WTC11 (cell line): ENCODE measurements at regions not wholly inside any gene's neighbourhood (a gene's known extent, or its start where the extent isn't known, plus 50 kb on each side); places are given as distances from the start of the nearest gene placed in this dataset.

Source experiments
- ATAC-seq: fragments of 200-7000 bp; cut with Tn5 transposase; 2 replicates; pipeline ENCODE4 v1.10.0; 2021; ENCODE audit warnings: mild to moderate bottlenecking, moderate library complexity
- CTCF ChIA-PET: fragments of 300-600 bp; sonication (Branson Sonifier 250); formaldehyde crosslinking; loops from one replicate; lab custom pipeline; 2021; ENCODE audit warnings: antibody characterized with exemption; lab: Charles Lee
- POLR2A ChIA-PET: fragments of 350-600 bp; sonication (Branson Sonifier 250); formaldehyde crosslinking; loops from one replicate; lab custom pipeline; 2021; ENCODE audit warnings: antibody characterized with exemption; lab: Charles Lee
- DNase-seq: peaks from one replicate; pipeline ENCODE4 v3.0.0; 2021; ENCODE audit warnings: low spot score
- H3K27ac Mint-ChIP-seq: 2 replicates; pipeline ENCODE4 v1.8.0; 2021; ENCODE audit warnings: mixed read lengths
- H3K27me3 Mint-ChIP-seq: 2 replicates; pipeline ENCODE4 v1.8.0; 2021; ENCODE audit warnings: low read depth, mild to moderate bottlenecking, moderate library complexity, mixed read lengths
- H3K36me3 Mint-ChIP-seq: 2 replicates; pipeline ENCODE4 v1.8.0; 2021; ENCODE audit warnings: mixed read lengths
- H3K4me1 Mint-ChIP-seq: 2 replicates; pipeline ENCODE4 v1.8.0; 2022; ENCODE audit warnings: mixed read lengths
- H3K4me3 Mint-ChIP-seq: 2 replicates; pipeline ENCODE4 v1.8.0; 2021; ENCODE audit warnings: mild to moderate bottlenecking, moderate library complexity, mixed read lengths
- H3K9me3 Mint-ChIP-seq: 2 replicates; pipeline ENCODE4 v1.8.0; 2021; ENCODE audit warnings: mixed read lengths
- ATF2 ChIP-seq: sonication (generic); formaldehyde crosslinking; IDR thresholded peaks from 2 replicates; pipeline ENCODE4 v1.8.1; 2022; ENCODE audit warnings: low read depth, missing genetic modification reagents, borderline replicate concordance
- ESRRA ChIP-seq: sonication (generic); formaldehyde crosslinking; IDR thresholded peaks from 2 replicates; pipeline ENCODE4 v1.8.1; 2022; ENCODE audit warnings: mild to moderate bottlenecking, missing genetic modification reagents, borderline replicate concordance
- ETV6 ChIP-seq: sonication (generic); formaldehyde crosslinking; IDR thresholded peaks from 2 replicates; pipeline ENCODE4 v1.8.1; 2022; ENCODE audit warnings: mild to moderate bottlenecking, missing genetic modification reagents
- FOXP4 ChIP-seq: sonication (generic); formaldehyde crosslinking; IDR thresholded peaks from 2 replicates; pipeline ENCODE4 v1.8.0; 2022; ENCODE audit warnings: mild to moderate bottlenecking, missing genetic modification reagents
- GRHL2 ChIP-seq: fragments of 250-450 bp; sonication (Bioruptor Pico); IDR thresholded peaks from 2 replicates; pipeline ENCODE4 v1.8.0; 2022; ENCODE audit warnings: mild to moderate bottlenecking, moderate library complexity; ENCODE audit not compliant: insufficient replicate concordance, severe bottlenecking
- NR1H2 ChIP-seq: sonication (generic); formaldehyde crosslinking; IDR thresholded peaks from 2 replicates; pipeline ENCODE4 v1.9.0; 2021; ENCODE audit warnings: mild to moderate bottlenecking, moderate library complexity, missing genetic modification reagents
- PRRX2 ChIP-seq: fragments of 250-450 bp; sonication (Bioruptor Pico); IDR thresholded peaks from 2 replicates; pipeline ENCODE4 v1.8.0; 2021; ENCODE audit warnings: mild to moderate bottlenecking
- SP1 ChIP-seq: sonication (generic); formaldehyde crosslinking; conservative IDR thresholded peaks from 2 replicates; pipeline ENCODE4 v1.8.1; 2022; ENCODE audit warnings: missing genetic modification reagents
- TEAD1 ChIP-seq: sonication (generic); formaldehyde crosslinking; IDR thresholded peaks from 2 replicates; pipeline ENCODE4 v1.8.0; 2022; ENCODE audit warnings: mild to moderate bottlenecking, missing genetic modification reagents
- USF2 ChIP-seq: sonication (generic); formaldehyde crosslinking; IDR thresholded peaks from 2 replicates; pipeline ENCODE4 v1.8.1; 2023; ENCODE audit warnings: mild to moderate bottlenecking, missing genetic modification reagents, moderate library complexity
- ZMAT4 ChIP-seq: fragments of 250-450 bp; sonication (Bioruptor Pico); IDR thresholded peaks from 2 replicates; pipeline ENCODE4 v1.9.0; 2021; ENCODE audit warnings: mild to moderate bottlenecking
- ZNF425 ChIP-seq: fragments of 250-450 bp; sonication (Bioruptor Pico); conservative IDR thresholded peaks from 2 replicates; pipeline ENCODE4 v1.9.0; 2021; ENCODE audit warnings: mild to moderate bottlenecking
- ZNF512 ChIP-seq: sonication (generic); formaldehyde crosslinking; IDR thresholded peaks from 2 replicates; pipeline ENCODE4 v1.8.1; 2022; ENCODE audit warnings: missing genetic modification reagents, borderline replicate concordance
- ZSCAN18 ChIP-seq: fragments of 250-450 bp; sonication (Bioruptor Pico); IDR thresholded peaks from 2 replicates; pipeline ENCODE4 v2.1.2; 2022; ENCODE audit warnings: mild to moderate bottlenecking, moderate library complexity
- TF ChIP-seq, protein P1 (sequence below): sonication (generic); formaldehyde crosslinking; IDR thresholded peaks from 2 replicates; pipeline ENCODE4 v1.8.1; 2022; ENCODE audit warnings: mild to moderate bottlenecking, missing genetic modification reagents, moderate library complexity, borderline replicate concordance
- TF ChIP-seq, protein P2 (sequence below): sonication (generic); formaldehyde crosslinking; IDR thresholded peaks from 2 replicates; pipeline ENCODE4 v1.8.1; 2022; ENCODE audit warnings: low read depth, mild to moderate bottlenecking, moderate library complexity, missing genetic modification reagents, borderline replicate concordance
- TF ChIP-seq, protein P3 (sequence below): sonication (generic); formaldehyde crosslinking; IDR thresholded peaks from 2 replicates; pipeline ENCODE4 v1.8.1; 2023; ENCODE audit warnings: mild to moderate bottlenecking, missing genetic modification reagents

- no peak for TF ChIP-seq ZMAT4 (CRISPR knock-in tag)
- no peak for TF ChIP-seq TEAD1 (CRISPR knock-in tag)
- TF ChIP-seq, protein P1, sequence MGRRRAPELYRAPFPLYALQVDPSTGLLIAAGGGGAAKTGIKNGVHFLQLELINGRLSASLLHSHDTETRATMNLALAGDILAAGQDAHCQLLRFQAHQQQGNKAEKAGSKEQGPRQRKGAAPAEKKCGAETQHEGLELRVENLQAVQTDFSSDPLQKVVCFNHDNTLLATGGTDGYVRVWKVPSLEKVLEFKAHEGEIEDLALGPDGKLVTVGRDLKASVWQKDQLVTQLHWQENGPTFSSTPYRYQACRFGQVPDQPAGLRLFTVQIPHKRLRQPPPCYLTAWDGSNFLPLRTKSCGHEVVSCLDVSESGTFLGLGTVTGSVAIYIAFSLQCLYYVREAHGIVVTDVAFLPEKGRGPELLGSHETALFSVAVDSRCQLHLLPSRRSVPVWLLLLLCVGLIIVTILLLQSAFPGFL (CRISPR knock-in tag) = no peak
- TF ChIP-seq ATF2 (CRISPR knock-in tag) = no peak
- no peak for TF ChIP-seq GRHL2 (CRISPR knock-in tag)
Measured at GRCh38 chr14:44640416-44640815, 133.3 kb upstream of the FSCB start (continued).

GRCh38 chr14:44639781-44640385 lies 132.8 kb upstream of the FSCB start:
- Mint-ChIP-seq H3K4me1 (no peaks in the 10 kb centered on the region), H3K9me3 (no peaks in the 10 kb centered on the region), H3K27me3 (no peaks in the 10 kb centered on the region), H3K4me3 (no peak overlapping the region), H3K27ac (no peak overlapping the region), H3K36me3 (no peaks in the 10 kb centered on the region)
- ATAC-seq (no peak), DNase-seq (no peak)
- CTCF ChIA-PET = no interaction called here
- TF ChIP-seq NR1H2 (CRISPR knock-in tag) (no peak), ZSCAN18 (CRISPR knock-in tag) (no peak), PRRX2 (CRISPR knock-in tag) (no peak), FOXP4 (CRISPR knock-in tag) (no peak), USF2 (CRISPR knock-in tag) (no peak), ZNF425 (CRISPR knock-in tag) (no peak), ETV6 (CRISPR knock-in tag) (no peak), SP1 (no peak), ESRRA (no peak), ZNF512 (CRISPR knock-in tag) (no peak)
- TF ChIP-seq, protein P2, sequence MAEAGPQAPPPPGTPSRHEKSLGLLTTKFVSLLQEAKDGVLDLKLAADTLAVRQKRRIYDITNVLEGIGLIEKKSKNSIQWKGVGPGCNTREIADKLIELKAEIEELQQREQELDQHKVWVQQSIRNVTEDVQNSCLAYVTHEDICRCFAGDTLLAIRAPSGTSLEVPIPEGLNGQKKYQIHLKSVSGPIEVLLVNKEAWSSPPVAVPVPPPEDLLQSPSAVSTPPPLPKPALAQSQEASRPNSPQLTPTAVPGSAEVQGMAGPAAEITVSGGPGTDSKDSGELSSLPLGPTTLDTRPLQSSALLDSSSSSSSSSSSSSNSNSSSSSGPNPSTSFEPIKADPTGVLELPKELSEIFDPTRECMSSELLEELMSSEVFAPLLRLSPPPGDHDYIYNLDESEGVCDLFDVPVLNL (CRISPR knock-in tag) = no peak
- TF ChIP-seq, protein P3, sequence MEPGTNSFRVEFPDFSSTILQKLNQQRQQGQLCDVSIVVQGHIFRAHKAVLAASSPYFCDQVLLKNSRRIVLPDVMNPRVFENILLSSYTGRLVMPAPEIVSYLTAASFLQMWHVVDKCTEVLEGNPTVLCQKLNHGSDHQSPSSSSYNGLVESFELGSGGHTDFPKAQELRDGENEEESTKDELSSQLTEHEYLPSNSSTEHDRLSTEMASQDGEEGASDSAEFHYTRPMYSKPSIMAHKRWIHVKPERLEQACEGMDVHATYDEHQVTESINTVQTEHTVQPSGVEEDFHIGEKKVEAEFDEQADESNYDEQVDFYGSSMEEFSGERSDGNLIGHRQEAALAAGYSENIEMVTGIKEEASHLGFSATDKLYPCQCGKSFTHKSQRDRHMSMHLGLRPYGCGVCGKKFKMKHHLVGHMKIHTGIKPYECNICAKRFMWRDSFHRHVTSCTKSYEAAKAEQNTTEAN (CRISPR knock-in tag) = no peak
- POLR2A ChIA-PET = no interaction called here
